Natural killer cell (primary cell): ENCODE measurements at regions not wholly inside any gene's neighbourhood (a gene's known extent, or its start where the extent isn't known, plus 50 kb on each side); places are given as distances from the start of the nearest gene placed in this dataset.

Experiments
- ATAC-seq, 3 donors: fragments of 150-1000 bp in 2 of 3; fragments of 200-7000 bp in 1 of 3; cut with Tn5 transposase; 1 replicate in 1 of 3; 2 replicates in 2 of 3; pipeline ENCODE4 v1.10.0; 2021; ENCODE audit warnings: mild to moderate bottlenecking in 2 of 3, moderate library complexity in 2 of 3
- DNase-seq, 2 donors: peaks; one replicate each; pipeline versions ENCODE4 v3.0.0 to v3.0.0-alpha.2; 2013 to 2021; ENCODE audit warnings: mixed read lengths in 1 of 2
- H3K27ac ChIP-seq: one replicate; pipeline ENCODE4 v1.5.1; 2013; ENCODE audit warnings: mild to moderate bottlenecking, low read length
- H3K27me3 ChIP-seq: one replicate; pipeline ENCODE4 v1.6.1; 2013; ENCODE audit warnings: low read length; ENCODE audit not compliant: control insufficient read depth, insufficient read depth
- H3K36me3 ChIP-seq: one replicate; pipeline ENCODE4 v1.6.1; 2013; ENCODE audit warnings: low read length; ENCODE audit not compliant: control insufficient read depth, insufficient read depth
- H3K4me1 ChIP-seq: one replicate; pipeline ENCODE4 v1.6.1; 2013; ENCODE audit warnings: low read length; ENCODE audit not compliant: control insufficient read depth, insufficient read depth
- H3K4me3 ChIP-seq: one replicate; pipeline ENCODE4 v1.5.1; 2013; ENCODE audit warnings: low read length
- H3K9me3 ChIP-seq: one replicate; pipeline ENCODE4 v1.6.1; 2013; ENCODE audit warnings: low read length; ENCODE audit not compliant: control insufficient read depth, insufficient read depth
- H3K27ac Mint-ChIP-seq, 2 donors: one replicate each; pipeline ENCODE4 v1.8.0; 2022; ENCODE audit warnings: mild to moderate bottlenecking in 2 of 2, mixed read lengths in 2 of 2, moderate library complexity in 1 of 2
- H3K27me3 Mint-ChIP-seq, 2 donors: one replicate each; pipeline ENCODE4 v1.8.0; 2022; ENCODE audit warnings: low read depth in 2 of 2, mixed read lengths in 2 of 2
- H3K36me3 Mint-ChIP-seq: one replicate; pipeline ENCODE4 v1.8.0; 2022; ENCODE audit warnings: mixed read lengths
- H3K4me1 Mint-ChIP-seq, 2 donors: one replicate each; pipeline ENCODE4 v1.8.0; 2022; ENCODE audit warnings: mixed read lengths in 2 of 2
- H3K4me3 Mint-ChIP-seq: one replicate; pipeline ENCODE4 v1.8.0; 2022; ENCODE audit warnings: mild to moderate bottlenecking, moderate library complexity, mixed read lengths
- H3K9me3 Mint-ChIP-seq, 2 donors: one replicate each; pipeline ENCODE4 v1.8.0; 2022; ENCODE audit warnings: mixed read lengths in 2 of 2
- CTCF ChIP-seq: fragments of 200-600 bp; IDR thresholded peaks from one replicate; pipeline ENCODE4 v1.8.0; 2022; ENCODE audit warnings: antibody characterized with exemption
- WGBS: methylation state at CpG from one replicate; pipeline ENCODE4 v1.1.7; 2013; ENCODE audit warnings: missing lambda C conversion rate; ENCODE audit not compliant: insufficient coverage; 5-methylcytosine and 5-hydroxymethylcytosine counted together
- intact Hi-C: fragments of 100-400 bp; cut with micrococcal nuclease; formaldehyde crosslinking; loops from one replicate; pipeline ENCODE4 v1.14.2; 2022

DNA sequence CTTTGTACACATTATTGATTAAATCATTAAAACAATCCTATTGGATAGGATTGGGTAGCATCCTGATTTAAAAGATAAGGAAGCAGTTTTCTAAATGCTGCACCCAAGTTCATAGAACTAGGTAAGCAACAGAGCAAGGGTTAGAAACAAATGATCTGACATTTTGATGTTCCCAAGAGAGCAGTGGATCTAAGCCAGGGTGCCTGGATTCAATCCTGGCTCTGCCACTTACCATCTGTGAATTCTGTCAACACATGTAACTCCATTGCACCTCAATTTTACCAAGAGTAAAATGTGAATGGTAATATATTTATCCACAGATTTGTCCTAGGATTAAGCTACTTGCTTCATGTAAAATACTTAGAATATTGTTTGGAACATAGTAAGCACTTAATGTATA, 982.6 kb upstream of the FANCL start:
- Histone ChIP-seq H3K27ac (no peak overlapping the region), H3K9me3 (no peaks in the 10 kb centered on the region), H3K27me3 (no peaks in the 10 kb centered on the region), H3K36me3 (no peaks in the 10 kb centered on the region), H3K4me1 (no peaks in the 10 kb centered on the region), H3K4me3 (no peak overlapping the region)
- Mint-ChIP-seq H3K4me1 (no peaks in the 10 kb centered on the region), H3K36me3 (no peaks in the 10 kb centered on the region), H3K27ac (no peak overlapping the region), H3K27me3 (no peaks in the 10 kb centered on the region), H3K4me3 (no peak overlapping the region), H3K9me3 (peaks cover 6 to 7% of the 10 kb centered on the region in 2 donors)
- intact Hi-C loops, result no loop called here
- no peak for ATAC-seq
- no peak for DNase-seq
- TF ChIP-seq CTCF, result no peak

GRCh38 chr2:59217360-59217759, 976.2 kb upstream of the FANCL start:
- Mint-ChIP-seq H3K9me3 (peaks cover 0 to 2% of the 10 kb centered on the region in 2 donors), H3K36me3 (no peaks in the 10 kb centered on the region), H3K4me1 (no peaks in the 10 kb centered on the region), H3K27ac (no peak overlapping the region), H3K4me3 (no peak overlapping the region), H3K27me3 (no peaks in the 10 kb centered on the region)
- H3K9me3 ChIP-seq, result no peaks in the 10 kb centered on the region
- no peak for DNase-seq
- no peaks in the 10 kb centered on the region for H3K4me1 ChIP-seq
- no peak for TF ChIP-seq CTCF
- no peak overlapping the region for H3K27ac ChIP-seq
- 44% methylated on average over 2 of the region's 3 CpGs for WGBS
- no peak overlapping the region for H3K4me3 ChIP-seq
- H3K36me3 ChIP-seq, result no peaks in the 10 kb centered on the region
- ATAC-seq, result no peak
- intact Hi-C loops, result no loop called here
- H3K27me3 ChIP-seq, result no peaks in the 10 kb centered on the region

DNA sequence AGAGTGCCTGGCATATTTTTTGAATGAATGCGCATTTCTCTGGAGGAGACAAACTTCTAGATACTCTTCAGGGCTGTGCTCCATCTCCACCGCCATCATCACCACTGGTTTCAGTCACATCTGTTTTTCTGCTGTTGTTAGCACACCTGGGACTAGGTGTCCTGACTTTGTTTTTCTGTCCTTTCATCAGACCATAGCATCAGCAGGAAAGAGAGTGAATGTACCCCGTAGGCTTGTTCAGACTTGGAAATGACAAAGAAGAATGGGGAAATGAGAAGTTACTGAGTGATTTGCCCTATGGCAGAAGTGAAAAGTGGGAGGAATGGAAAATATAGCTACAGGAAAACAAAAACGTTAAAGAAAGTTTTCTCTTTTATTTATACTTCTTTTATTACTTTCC, 965.2 kb upstream of the FANCL start:
- Mint-ChIP-seq H3K27ac (no peak overlapping the region), H3K36me3 (no peaks in the 10 kb centered on the region), H3K4me1 (no peaks in the 10 kb centered on the region), H3K27me3 (no peaks in the 10 kb centered on the region), H3K4me3 (no peak overlapping the region), H3K9me3 (peaks cover 0 to 2% of the 10 kb centered on the region in 2 donors)
- intact Hi-C loops, result no loop called here
- WGBS, result 88% methylated on average over 3 of the region's 4 CpGs
- Histone ChIP-seq H3K4me1 (no peaks in the 10 kb centered on the region), H3K36me3 (no peaks in the 10 kb centered on the region), H3K4me3 (no peak overlapping the region), H3K27ac (no peak overlapping the region), H3K9me3 (no peaks in the 10 kb centered on the region), H3K27me3 (no peaks in the 10 kb centered on the region)
- no peak for TF ChIP-seq CTCF
- DNase-seq (no peak), ATAC-seq (no peak)

GRCh38 chr2:59204040-59204439, 962.9 kb upstream of the FANCL start:
- Mint-ChIP-seq H3K27me3 (no peaks in the 10 kb centered on the region), H3K4me3 (no peak overlapping the region), H3K27ac (no peak overlapping the region), H3K4me1 (no peaks in the 10 kb centered on the region), H3K9me3 (no peaks in the 10 kb centered on the region), H3K36me3 (no peaks in the 10 kb centered on the region)
- intact Hi-C loops, result no loop called here
- H3K4me1 ChIP-seq, result no peaks in the 10 kb centered on the region
- H3K4me3 ChIP-seq, result no peak overlapping the region
- DNase-seq (no peak), ATAC-seq (no peak)
- no peak for TF ChIP-seq CTCF
- 43% methylated on average over 1 of the region's 1 CpG for WGBS
- no peaks in the 10 kb centered on the region for H3K27me3 ChIP-seq
- H3K27ac ChIP-seq, result no peak overlapping the region
- no peaks in the 10 kb centered on the region for H3K36me3 ChIP-seq
- H3K9me3 ChIP-seq, result no peaks in the 10 kb centered on the region
